DOHH2 (cell line): ENCODE measurements at regions not wholly inside any gene's neighbourhood (a gene's known extent, or its start where the extent isn't known, plus 50 kb on each side); places are given as distances from the start of the nearest gene placed in this dataset.

Source experiments
- EZH2phosphoT487 ChIP-seq: fragments of 200-600 bp; sonication (generic); IDR thresholded peaks from 2 replicates; pipeline ENCODE4 v1.6.1; 2017; ENCODE audit warnings: borderline replicate concordance, mild to moderate bottlenecking, antibody characterized with exemption, low read length, moderate library complexity, mixed read lengths
- TF ChIP-seq, protein P1 (sequence below): fragments of 200-600 bp; sonication (generic); IDR thresholded peaks from one replicate; pipeline ENCODE4 v1.5.1; 2014; ENCODE audit warnings: antibody characterized with exemption, mild to moderate bottlenecking, low read depth, low read length; ENCODE audit not compliant: poor library complexity, severe bottlenecking

- TF ChIP-seq, protein P1, sequence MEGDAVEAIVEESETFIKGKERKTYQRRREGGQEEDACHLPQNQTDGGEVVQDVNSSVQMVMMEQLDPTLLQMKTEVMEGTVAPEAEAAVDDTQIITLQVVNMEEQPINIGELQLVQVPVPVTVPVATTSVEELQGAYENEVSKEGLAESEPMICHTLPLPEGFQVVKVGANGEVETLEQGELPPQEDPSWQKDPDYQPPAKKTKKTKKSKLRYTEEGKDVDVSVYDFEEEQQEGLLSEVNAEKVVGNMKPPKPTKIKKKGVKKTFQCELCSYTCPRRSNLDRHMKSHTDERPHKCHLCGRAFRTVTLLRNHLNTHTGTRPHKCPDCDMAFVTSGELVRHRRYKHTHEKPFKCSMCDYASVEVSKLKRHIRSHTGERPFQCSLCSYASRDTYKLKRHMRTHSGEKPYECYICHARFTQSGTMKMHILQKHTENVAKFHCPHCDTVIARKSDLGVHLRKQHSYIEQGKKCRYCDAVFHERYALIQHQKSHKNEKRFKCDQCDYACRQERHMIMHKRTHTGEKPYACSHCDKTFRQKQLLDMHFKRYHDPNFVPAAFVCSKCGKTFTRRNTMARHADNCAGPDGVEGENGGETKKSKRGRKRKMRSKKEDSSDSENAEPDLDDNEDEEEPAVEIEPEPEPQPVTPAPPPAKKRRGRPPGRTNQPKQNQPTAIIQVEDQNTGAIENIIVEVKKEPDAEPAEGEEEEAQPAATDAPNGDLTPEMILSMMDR: no peak
- no peak for TF ChIP-seq EZH2phosphoT487
These were observed 90.1 kb downstream of the CAVIN4 start for GRCh38 chr9:100668024-100668423.
